Naive thymus-derived CD8-positive, alpha-beta T cell (primary cell): ENCODE measurements at regions not wholly inside any gene's neighbourhood (a gene's known extent, or its start where the extent isn't known, plus 50 kb on each side); places are given as distances from the start of the nearest gene placed in this dataset.
A peak's percentile ranks its signal among the peaks of the same experiment; 100 is the strongest.

ENCODE experiments used
- ATAC-seq, 2 donors: fragments of 150-1000 bp; cut with Tn5 transposase in 1 of 2; sonication (Bioruptor Pico), chemical (Tn5 transposase) in 1 of 2; 1 replicate in 1 of 2; 2 replicates in 1 of 2; pipeline ENCODE4 v1.10.0; 2021; ENCODE audit warnings: mild to moderate bottlenecking in 2 of 2, moderate library complexity in 2 of 2
- POLR2A ChIA-PET: fragments of 350-600 bp; sonication (Branson Sonifier 250); formaldehyde crosslinking; loops from one replicate; lab custom pipeline; 2021; ENCODE audit warnings: antibody characterized with exemption; lab: Charles Lee
- DNase-seq, 10 donors: peaks; one replicate each; pipeline versions ENCODE4 v3.0.0 to v3.0.0-alpha.2; 2020 to 2022
- H3K27ac Mint-ChIP-seq, 10 donors: one replicate each; pipeline ENCODE4 v1.8.0; 2020 to 2022; ENCODE audit warnings: mild to moderate bottlenecking in 10 of 10, mixed read lengths in 10 of 10, moderate library complexity in 4 of 10, inconsistent platforms in 1 of 10
- H3K27me3 Mint-ChIP-seq, 5 donors: one replicate each; pipeline ENCODE4 v1.8.0; 2021 to 2022; ENCODE audit warnings: mixed read lengths in 5 of 5
- H3K36me3 Mint-ChIP-seq, 3 donors: one replicate each; pipeline ENCODE4 v1.8.0; 2020 to 2022; ENCODE audit warnings: mixed read lengths in 3 of 3, mild to moderate bottlenecking in 2 of 3, inconsistent platforms in 1 of 3
- H3K4me1 Mint-ChIP-seq, 4 donors: one replicate each; pipeline ENCODE4 v1.8.0; 2021 to 2022; ENCODE audit warnings: mixed read lengths in 4 of 4
- H3K4me3 Mint-ChIP-seq, 10 donors: one replicate each; pipeline ENCODE4 v1.8.0; 2020 to 2022; ENCODE audit warnings: mild to moderate bottlenecking in 10 of 10, mixed read lengths in 10 of 10, moderate library complexity in 6 of 10, inconsistent platforms in 1 of 10
- H3K9me3 Mint-ChIP-seq, 9 donors: one replicate each; pipeline ENCODE4 v1.8.0; 2020 to 2022; ENCODE audit warnings: mixed read lengths in 9 of 9, mild to moderate bottlenecking in 3 of 9, inconsistent platforms in 1 of 9, moderate library complexity in 1 of 9

GRCh38 chr6:4018171-4018923, 60.6 kb downstream of the FAM217A start:
- peaks cover 27 to 79% (median 72%) of the 10 kb centered on the region in 4 donors for H3K4me1 Mint-ChIP-seq

More at GRCh38 chr6:4018171-4018923, 60.6 kb downstream of the FAM217A start:
- DNase-seq (peak; percentile 91 to 97 (median 95)), ATAC-seq (peak; percentile 64 to 72)
- H3K27ac Mint-ChIP-seq, result peak overlapping the region; percentile 91 to 100 (median 97)
- peak overlapping the region; percentile 91 to 99 (median 97) for H3K4me3 Mint-ChIP-seq
- H3K36me3 Mint-ChIP-seq, result peaks cover 4 to 25% (median 8%) of the 10 kb centered on the region in 3 donors
- H3K9me3 Mint-ChIP-seq, result peaks cover 0 to 3% (median 0%) of the 10 kb centered on the region in 9 donors
- POLR2A ChIA-PET, result interaction anchor here (0.5 to 2.8 kb wide), 18 partner anchors 9 to 1253 kb away, joined by 3 to 26 read pairs (median 4); partner anchors contain the start of genes ECI2, FAM50B and WRNIP1
- H3K27me3 Mint-ChIP-seq, result peaks cover 0 to 2% (median 0%) of the 10 kb centered on the region in 5 donors
